Pulmonary artery endothelial cell (primary cell): ENCODE measurements at regions not wholly inside any gene's neighbourhood (a gene's known extent, or its start where the extent isn't known, plus 50 kb on each side); places are given as distances from the start of the nearest gene placed in this dataset.

Experiments used
- DNase-seq: peaks from one replicate; pipeline ENCODE4 v3.0.0-alpha.2; 2011; ENCODE audit warnings: low read depth, low spot score

- no peak for DNase-seq
Measured at GRCh38 chr2:219692521-219692920, 65.1 kb downstream of the SLC4A3 start.

GRCh38 chr2:219695145-219695709 is 67.8 kb downstream of the SLC4A3 start:
- DNase-seq = no peak

GRCh38 chr2:219697811-219698747 is 70.6 kb downstream of the SLC4A3 start:
- no peak for DNase-seq

- no peak for DNase-seq
Measured at GRCh38 chr2:219698748-219699439, 71.5 kb downstream of the SLC4A3 start.

- no peak for DNase-seq
Measured at GRCh38 chr2:219699440-219699821, 72.0 kb downstream of the SLC4A3 start.

- no peak for DNase-seq
Measured at GRCh38 chr2:219701847-219702634, 74.6 kb downstream of the SLC4A3 start.

GRCh38 chr2:219702796-219703545 is 75.5 kb downstream of the SLC4A3 start:
- no peak for DNase-seq

GRCh38 chr2:219704878-219705277 is 77.4 kb downstream of the SLC4A3 start:
- no peak for DNase-seq

GRCh38 chr2:219706823-219707281 is 79.4 kb downstream of the SLC4A3 start:
- DNase-seq = no peak

GRCh38 chr2:219707496-219708285 is 80.3 kb downstream of the SLC4A3 start:
- no peak for DNase-seq

GRCh38 chr2:219709331-219709761 is 81.9 kb downstream of the SLC4A3 start:
- no peak for DNase-seq

- no peak for DNase-seq
Measured at GRCh38 chr2:219713110-219713509, 85.7 kb downstream of the SLC4A3 start.

GRCh38 chr2:219714681-219715400 is 87.4 kb downstream of the SLC4A3 start:
- no peak for DNase-seq

- DNase-seq = no peak
Measured at GRCh38 chr2:219718066-219718465, 90.6 kb downstream of the SLC4A3 start.

- DNase-seq = no peak
Measured at GRCh38 chr2:219719521-219719920, 92.1 kb downstream of the SLC4A3 start.

- no peak for DNase-seq
Measured at GRCh38 chr2:219720956-219721355, 93.5 kb downstream of the SLC4A3 start.

- no peak for DNase-seq
Measured at GRCh38 chr2:219722276-219722879, 94.9 kb downstream of the SLC4A3 start.

GRCh38 chr2:219723311-219723710 is 95.9 kb downstream of the SLC4A3 start:
- DNase-seq = no peak

- no peak for DNase-seq
Measured at GRCh38 chr2:219724628-219725027, 97.2 kb downstream of the SLC4A3 start.
